Fibroblast of the aortic adventitia (primary cell): ENCODE measurements at regions not wholly inside any gene's neighbourhood (a gene's known extent, or its start where the extent isn't known, plus 50 kb on each side); places are given as distances from the start of the nearest gene placed in this dataset.
"Not testable (repeated sequence)": the region's sequence is repeated elsewhere in the genome, so short reads cannot be mapped to it uniquely, and the experiment has no call there.

Experiments
- DNase-seq: peaks from one replicate; pipeline ENCODE4 v3.0.0-alpha.2; 2010; ENCODE audit warnings: low read depth
- H3K4me3 ChIP-seq: 2 replicates; pipeline ENCODE4 v1.5.1; 2011; ENCODE audit warnings: low read depth, mild to moderate bottlenecking, control low read depth, low read length, moderate library complexity
- TF ChIP-seq, protein P1 (sequence below): IDR thresholded peaks from 2 replicates; pipeline ENCODE4 v1.5.1; 2011; ENCODE audit warnings: mild to moderate bottlenecking, low read length, control low read depth, inconsistent platforms; ENCODE audit not compliant: insufficient read depth

DNA sequence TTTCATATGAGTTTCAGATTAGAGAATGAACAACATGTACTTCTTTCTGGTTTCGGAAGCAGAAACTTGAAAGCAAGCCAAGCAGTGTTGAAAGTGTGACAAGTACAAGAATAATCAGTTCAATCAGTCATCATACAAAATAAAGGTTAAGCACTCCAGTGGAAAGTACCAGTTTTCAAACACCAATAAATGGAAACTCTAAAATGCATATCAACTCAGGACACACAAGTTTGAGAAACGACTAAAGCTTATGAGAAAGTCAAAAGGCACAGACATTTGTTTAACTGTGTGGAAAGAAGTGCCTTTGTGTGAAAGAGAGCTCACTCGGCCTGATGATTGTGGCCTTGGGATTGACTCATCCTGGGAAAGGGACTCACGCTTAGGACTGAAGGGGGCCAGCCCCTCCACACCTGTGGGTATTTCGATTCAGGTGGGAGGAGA, 60.6 kb upstream of the AKR1C1 start:
- TF ChIP-seq, protein P1, sequence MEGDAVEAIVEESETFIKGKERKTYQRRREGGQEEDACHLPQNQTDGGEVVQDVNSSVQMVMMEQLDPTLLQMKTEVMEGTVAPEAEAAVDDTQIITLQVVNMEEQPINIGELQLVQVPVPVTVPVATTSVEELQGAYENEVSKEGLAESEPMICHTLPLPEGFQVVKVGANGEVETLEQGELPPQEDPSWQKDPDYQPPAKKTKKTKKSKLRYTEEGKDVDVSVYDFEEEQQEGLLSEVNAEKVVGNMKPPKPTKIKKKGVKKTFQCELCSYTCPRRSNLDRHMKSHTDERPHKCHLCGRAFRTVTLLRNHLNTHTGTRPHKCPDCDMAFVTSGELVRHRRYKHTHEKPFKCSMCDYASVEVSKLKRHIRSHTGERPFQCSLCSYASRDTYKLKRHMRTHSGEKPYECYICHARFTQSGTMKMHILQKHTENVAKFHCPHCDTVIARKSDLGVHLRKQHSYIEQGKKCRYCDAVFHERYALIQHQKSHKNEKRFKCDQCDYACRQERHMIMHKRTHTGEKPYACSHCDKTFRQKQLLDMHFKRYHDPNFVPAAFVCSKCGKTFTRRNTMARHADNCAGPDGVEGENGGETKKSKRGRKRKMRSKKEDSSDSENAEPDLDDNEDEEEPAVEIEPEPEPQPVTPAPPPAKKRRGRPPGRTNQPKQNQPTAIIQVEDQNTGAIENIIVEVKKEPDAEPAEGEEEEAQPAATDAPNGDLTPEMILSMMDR, result no peak
- peak; percentile 73 for DNase-seq
- H3K4me3 ChIP-seq, result no peak overlapping the region

DNA sequence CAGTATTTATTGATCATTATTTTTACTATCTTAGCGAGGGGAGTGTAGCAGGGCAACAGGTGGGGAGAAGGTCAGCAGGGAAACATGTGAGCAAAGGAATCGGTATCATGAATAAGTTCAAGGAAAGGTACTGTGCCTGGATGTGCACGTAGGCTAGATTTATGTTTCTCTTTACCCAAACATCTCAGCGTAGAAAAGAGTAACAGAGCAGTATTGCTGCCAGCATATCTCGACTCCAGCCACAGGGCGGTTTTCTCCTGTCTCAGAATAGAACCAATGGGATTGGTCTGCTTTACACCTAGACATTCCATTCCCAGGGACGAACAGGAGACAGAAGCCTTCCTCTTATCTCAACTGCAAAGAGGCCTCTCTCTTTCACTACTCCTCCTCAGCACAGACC, 60.1 kb upstream of the AKR1C1 start:
- not testable (repeated sequence) for DNase-seq, H3K4me3 ChIP-seq

DNA sequence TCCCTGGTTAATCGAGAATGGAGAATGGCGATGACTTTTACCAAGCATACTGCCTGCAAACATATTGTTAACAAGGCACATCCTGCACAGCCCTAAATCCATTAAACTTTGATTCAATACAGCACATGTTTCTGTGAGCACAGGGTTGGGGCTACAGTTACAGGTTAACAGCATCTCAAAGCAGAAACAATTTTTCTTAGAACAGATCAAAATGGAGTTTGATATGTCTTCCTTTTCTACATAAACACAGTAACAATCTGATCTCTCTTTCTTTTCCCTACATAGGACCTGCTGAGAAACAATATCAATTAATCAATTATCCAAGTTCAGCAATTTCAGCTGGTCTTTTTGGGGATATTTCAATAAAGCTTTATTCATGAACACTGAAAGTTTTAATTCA, 59.5 kb upstream of the AKR1C1 start:
- DNase-seq, result not testable (repeated sequence)

DNA sequence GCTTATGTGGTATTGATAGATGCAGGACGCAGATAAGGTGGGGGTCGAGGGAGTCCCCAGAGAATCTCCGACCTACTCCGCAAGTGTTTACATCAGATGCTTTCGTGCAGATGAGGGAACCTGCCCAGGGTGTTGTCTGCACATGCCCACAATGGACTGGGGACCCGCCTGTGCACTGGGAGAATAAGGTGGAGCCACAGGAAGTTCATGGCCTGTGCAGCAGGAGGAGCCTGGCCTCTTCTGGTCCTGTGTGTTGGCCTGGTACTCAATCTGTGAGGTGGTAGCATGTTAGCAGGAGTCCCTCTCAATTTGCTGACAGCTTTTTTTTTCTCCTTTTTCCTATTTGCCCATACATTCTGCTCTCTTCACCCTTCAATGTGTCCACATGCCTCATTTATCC, 54.1 kb upstream of the AKR1C1 start:
- DNase-seq, result no peak
- H3K4me3 ChIP-seq, result no peak overlapping the region
- TF ChIP-seq, protein P1, result no peak

More for the DNA sequence above, 59.5 kb upstream of the AKR1C1 start:
- H3K4me3 ChIP-seq, result not testable (repeated sequence)
